NCI-H1694 (cell line): ENCODE measurements at regions not wholly inside any gene's neighbourhood (a gene's known extent, or its start where the extent isn't known, plus 50 kb on each side); places are given as distances from the start of the nearest gene placed in this dataset.
"Not testable (repeated sequence)": the region's sequence is repeated elsewhere in the genome, so short reads cannot be mapped to it uniquely, and the experiment has no call there.

Experiments used
- DNase-seq: peaks from one replicate; lab custom pipeline; 2025; lab: John Stamatoyannopoulos, UW

DNA sequence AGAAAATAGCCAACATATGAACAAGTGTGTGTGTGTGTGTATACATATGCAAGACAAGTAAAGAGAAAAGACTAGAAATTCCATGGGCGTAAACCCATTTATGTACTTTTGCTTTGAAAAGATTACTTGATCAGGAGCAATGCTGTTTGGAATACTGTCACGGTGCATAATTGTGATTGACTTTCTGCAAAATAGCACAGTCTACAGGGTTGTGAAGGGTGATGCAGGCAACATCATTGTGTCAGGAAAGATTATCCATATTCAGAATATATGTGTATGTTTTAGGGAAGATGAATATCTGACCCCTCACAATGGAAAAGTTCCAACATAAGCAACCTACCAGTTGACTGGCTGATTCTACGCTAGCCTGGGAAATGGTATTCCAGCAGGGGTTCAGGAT is 307.7 kb downstream of the JRKL start:
- DNase-seq: no peak

GRCh38 chr11:96704847-96705246 is 315.0 kb downstream of the JRKL start:
- no peak for DNase-seq

DNA sequence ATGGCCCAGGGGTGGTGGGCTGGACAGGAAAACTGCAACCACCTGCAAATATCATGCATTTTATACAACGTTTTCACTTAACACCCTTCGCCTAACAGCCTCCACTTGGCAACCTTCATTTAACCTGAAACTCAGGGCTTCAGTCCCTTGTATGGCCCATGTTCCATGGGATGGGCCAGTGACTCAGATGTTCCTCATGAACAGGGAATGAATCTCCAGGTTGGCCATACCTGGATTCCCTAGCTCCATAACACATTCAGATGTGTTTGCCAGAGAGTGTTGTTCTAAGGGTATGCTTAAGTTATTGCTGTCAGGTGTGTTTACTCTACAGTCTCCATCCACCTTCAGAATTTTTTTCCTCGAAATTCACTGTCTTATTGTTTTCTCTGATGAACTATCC is 316.9 kb downstream of the JRKL start:
- DNase-seq: no peak

GRCh38 chr11:96707273-96707672 is 317.5 kb downstream of the JRKL start:
- DNase-seq: no peak

DNA sequence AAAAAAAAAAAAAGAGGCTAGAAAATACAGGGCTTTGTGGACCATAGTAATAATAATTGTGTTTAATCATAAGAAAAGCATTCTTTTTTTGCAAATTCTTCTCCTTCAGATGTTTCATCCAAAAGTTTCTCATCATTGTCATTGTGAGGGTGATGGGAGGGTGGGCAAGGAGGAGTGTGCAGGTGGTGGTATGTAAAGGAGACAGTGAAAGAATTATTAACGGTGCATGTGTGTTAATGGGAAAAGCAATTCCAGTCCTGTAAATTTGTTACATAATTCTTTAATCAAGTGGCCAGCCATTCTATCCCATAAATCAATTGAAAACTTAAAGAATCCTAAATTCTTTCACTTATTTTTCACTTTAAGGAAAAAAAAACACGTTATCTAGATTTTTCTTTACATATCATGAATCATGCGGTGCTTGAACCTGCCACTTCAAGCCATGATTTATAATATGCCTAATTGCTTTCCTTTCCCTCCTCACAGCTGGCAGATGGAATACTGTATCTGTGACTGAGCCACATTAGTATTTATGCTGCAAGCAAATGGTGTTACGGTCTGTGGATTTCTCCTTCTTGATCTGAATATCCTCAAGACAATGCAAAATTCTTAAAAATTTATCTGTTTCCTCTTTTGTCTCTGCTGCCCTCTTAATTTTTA is 318.5 kb downstream of the JRKL start:
- DNase-seq: no peak

DNA sequence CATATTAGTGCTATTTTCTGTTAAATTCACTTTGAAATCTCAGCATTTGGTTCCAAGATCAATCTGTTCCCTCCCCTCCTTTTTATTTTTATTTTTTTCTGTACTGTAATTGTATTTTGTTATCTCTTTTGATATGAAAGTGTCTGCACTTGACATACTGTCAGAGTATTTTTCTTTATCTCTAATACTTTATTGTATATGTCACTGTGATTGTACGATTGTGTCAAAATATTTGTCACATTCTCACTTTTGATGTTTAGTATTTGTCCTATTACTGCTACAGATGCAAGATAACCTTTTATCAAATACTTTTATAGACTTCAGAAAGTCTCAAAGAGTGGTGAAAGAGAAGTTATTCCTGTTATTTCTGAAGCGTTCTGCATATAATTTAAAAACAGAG is 323.5 kb downstream of the JRKL start:
- no peak for DNase-seq

DNA sequence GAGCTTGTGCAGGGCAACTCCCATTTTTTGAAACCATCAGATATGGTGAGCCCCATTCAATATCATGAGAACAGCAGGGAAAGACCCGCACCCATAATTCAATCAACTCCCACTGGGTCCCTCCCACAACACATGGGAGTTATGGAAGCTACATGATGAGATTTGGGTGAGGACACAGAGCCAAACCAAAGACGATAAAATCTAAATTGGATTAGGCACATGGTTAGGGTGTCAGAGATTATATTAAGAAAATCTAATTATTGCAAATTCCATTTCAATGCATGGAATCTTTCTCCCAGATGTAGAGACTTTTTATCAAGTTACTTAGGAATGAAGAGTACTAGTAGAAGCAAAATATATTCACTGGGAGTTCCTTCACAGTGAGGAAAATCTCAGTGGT is 324.9 kb downstream of the JRKL start:
- DNase-seq: no peak

DNA sequence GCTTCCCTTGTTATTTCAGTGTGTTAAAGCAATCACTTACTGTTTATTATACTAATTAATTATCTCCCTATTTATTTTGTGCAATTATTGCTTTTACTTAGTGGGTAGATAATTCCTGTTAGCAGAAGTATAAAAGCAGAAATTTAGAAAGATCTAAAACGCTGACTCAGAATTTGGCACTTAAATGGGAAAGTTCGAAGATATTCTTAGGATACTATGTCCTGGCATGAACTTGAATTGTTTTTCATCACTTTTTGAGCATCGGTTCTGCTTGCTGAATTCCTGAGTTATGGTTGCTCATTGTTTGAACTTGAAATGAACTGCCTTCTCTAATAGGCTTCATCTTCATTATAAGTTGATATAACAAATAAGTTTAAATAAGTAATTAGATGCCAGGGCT is 325.4 kb downstream of the JRKL start:
- no peak for DNase-seq

- DNase-seq: no peak
Measured at GRCh38 chr11:96736601-96737000, 346.8 kb downstream of the JRKL start.

DNA sequence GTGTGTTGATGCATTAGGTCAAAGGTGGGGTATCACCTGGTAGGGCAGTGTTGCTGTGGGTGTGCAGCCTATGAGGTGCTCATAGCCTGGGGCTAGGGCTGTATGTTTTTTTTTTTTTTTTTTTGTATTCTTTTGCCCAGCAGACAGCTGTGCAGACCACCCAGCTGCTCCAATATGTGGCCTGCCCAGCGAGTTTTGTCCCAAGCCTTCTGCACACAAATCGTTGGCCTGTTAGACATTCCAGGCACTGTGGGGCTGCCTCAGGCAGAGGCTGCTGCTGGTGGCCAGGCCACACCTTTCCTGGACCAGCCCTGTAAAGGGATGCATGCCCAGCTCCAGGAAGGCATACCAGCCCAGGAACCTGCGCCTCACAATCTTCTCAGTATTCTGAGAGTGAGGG is 348.5 kb downstream of the JRKL start:
- no peak for DNase-seq

DNA sequence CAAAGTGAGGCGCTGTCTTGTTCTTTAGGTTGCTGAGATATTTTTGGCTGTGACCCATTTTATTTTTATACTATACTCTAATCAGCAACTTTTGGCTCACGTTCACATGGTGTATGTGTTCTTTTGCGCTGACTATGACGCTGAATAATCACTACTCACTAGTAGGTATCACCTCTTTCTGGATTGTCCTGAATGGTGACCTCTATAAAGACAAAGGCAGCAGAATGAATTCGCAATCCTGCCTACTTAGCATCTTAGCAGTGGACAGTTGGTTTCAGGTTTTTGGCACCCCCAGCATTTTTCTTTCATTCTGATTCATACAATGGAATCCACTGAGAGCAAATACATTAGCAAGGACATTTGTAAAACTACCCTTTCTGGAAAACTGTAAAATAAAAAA is 351.3 kb downstream of the JRKL start:
- DNase-seq: no peak

DNA sequence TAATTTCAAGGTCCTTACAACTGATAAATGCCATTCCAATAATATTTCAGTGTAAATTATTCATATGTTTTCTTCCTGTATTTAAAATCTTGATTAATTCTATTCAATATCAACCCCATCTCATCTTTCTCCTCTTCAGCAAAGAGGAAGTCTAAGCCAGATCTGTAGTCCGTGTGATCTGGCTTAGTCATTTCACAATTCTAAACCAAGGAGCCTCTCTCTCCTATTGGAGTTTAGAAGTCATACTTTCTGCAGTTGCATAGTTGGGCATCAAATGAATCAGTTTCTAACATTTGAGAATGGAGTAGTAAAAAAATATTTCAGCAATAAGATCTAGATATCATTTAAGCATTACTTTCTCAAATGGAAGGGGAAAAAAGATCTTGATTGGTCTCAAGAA is 354.9 kb downstream of the JRKL start:
- no peak for DNase-seq

GRCh38 chr11:96748639-96749370 is 359.0 kb downstream of the JRKL start:
- DNase-seq: no peak

DNA sequence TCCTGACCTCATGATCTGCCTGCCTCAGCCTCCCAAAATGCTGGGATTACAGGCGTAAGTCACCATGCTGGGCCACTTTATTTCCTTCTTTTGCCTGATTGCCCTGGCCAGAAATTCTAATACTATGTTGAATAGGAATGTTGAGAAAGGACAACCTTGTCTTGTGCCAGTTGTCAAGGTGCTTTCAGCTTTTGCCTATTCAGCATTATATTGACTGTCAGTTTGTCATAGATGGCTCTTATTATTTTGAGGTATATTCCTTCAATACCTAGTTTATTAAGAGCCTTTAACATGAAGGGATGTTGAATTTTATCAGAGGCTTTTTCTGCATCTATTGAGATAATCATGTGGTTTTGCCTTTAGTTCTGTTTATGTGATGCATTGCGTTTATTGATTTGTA is 362.0 kb downstream of the JRKL start:
- DNase-seq: not testable (repeated sequence)

DNA sequence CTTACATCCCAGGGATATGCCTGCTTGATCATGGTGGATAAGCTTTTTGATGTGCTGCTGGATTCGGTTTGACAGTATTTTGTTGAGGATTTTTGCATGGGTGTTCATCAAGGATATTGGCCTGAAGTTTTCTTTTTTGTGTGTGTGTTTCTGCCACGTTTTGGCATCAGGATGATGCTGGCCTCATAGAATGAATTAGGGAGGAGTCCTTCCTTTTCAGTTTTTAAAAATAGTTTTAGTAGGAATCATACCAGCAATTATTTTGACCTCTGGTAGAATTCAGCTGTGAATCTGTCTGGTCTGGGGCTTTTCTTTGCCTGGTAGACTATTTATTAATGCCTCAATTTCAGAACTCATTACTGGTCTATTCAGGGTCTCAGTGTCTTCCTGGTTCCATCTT is 362.4 kb downstream of the JRKL start:
- DNase-seq: no peak

DNA sequence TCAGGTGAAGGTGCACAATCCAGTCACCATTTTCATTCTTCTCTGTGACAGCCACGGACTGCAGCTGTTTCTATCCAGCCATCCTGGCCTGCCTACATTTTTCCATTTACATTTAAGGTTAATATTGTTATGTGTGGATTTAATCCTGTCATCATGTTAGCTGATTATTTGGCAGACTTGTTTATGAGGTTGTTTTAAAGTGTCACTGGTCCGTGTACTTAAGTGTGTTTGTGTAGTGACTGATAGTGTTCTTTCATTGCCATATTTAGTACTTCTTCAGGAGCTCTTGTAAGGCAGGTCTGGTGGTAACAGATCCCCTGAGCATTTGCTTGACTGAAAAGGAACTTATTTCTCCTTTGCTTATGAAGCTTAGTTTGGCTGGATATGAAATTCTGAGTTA is 364.2 kb downstream of the JRKL start:
- DNase-seq: no peak

GRCh38 chr11:96755209-96755608 is 365.4 kb downstream of the JRKL start:
- DNase-seq: no peak

DNA sequence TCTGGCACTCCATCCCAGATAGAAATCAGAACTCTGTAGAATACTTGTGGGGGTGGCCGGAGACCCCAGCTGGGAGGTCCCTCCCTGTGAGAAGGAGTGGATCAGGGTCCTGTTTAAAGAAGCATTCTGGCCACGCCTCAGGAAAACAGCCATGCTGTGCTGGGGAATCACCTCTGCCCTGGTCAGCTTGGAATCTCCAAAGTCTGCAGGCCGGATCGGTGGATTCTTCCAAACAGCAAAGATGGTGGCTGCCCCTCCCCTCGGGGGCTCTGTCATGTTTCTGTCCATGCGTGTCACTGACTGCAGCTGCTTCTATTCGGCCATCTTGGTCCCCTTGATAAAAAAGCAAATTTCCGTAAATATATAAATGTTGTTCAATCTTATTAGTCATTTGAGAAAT is 365.9 kb downstream of the JRKL start:
- DNase-seq: no peak

DNA sequence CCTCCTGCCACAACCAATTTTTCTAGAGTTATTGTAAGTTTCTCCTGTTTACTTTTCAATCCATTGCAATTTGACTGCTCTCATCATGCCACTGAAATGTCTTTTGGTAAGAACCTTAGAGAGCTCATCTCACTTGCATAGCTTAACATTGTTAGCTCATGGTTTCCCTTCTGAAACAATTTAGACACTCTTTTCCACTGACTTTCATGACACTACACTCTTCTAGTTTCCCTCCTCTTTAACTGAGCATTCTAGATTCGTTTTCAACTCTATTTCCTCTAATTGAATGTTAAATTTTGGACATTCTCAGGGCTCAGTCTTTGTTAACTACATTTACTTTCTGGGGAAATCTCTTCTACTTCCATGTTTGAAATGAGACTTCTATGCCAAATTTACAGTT is 369.1 kb downstream of the JRKL start:
- no peak for DNase-seq

DNA sequence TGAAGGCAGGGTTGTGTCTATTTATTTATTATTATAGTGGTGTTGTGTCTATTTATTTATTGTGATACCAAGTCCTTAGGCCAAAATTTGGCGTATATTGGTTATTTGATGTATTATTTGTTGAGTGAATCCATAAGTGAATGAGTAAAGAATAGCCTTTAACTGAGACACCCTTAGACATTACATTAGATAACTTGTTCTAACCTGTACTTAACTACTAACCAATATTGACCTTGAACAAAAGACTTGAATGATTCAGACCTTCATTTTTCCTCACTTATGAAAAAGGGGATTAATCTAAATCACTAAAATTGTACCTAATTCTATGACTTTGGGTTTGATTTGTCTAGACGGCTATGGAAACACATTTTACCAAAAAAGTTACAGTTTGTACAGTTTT is 370.5 kb downstream of the JRKL start:
- DNase-seq: no peak

GRCh38 chr11:96760815-96761214 is 371.0 kb downstream of the JRKL start:
- no peak for DNase-seq

DNA sequence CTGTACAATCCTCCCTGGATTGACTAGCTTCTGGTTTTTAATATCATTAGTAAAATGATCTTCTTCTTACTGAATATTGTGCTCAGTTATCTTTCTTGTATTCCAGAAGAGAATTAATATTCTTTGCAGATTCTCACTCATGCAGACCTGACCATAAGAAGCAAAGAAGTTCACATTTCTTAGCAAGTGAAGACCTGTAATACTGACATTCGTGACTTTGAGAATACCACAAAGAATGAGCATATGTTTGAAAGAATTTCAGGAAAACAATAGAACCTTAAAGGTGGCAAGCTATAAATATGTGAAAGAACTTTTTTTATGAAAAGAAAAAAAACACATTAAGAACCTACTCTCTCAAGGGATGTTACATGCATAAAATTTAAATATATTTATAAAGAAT is 371.6 kb downstream of the JRKL start:
- no peak for DNase-seq

- no peak for DNase-seq
Measured at GRCh38 chr11:96763244-96763643, 373.4 kb downstream of the JRKL start.

GRCh38 chr11:96778272-96778671 is 388.5 kb downstream of the JRKL start:
- DNase-seq: no peak
